IMR-90 (cell line): ENCODE measurements at regions not wholly inside any gene's neighbourhood (a gene's known extent, or its start where the extent isn't known, plus 50 kb on each side); places are given as distances from the start of the nearest gene placed in this dataset.

Experiments
- ATAC-seq: fragments of 200-7000 bp; cut with Tn5 transposase; 2 replicates; pipeline ENCODE4 v1.9.1; 2020; ENCODE audit warnings: low read depth, mild to moderate bottlenecking, moderate library complexity
- BruUV-seq: library from RNA; stranded (reverse); fragments of 400-500 nt; replicated peaks from 2 replicates; lab custom pipeline; 2021; lab: Mats Ljungman, UMichigan
- CTCF ChIA-PET: fragments of 300-600 bp; formaldehyde crosslinking; extraction: SDS; loops from one replicate; lab custom pipeline; 2021; ENCODE audit warnings: antibody characterized with exemption; lab: Yijun Ruan, JAX
- POLR2A ChIA-PET: fragments of 300-600 bp; sonication (Branson Sonifier 250); formaldehyde crosslinking; loops from one replicate; lab custom pipeline; 2022; ENCODE audit warnings: antibody characterized with exemption; ENCODE audit not compliant: unreplicated experiment; lab: Charles Lee
- DNase-seq: peaks from one replicate; pipeline ENCODE4 v3.0.0; 2013
- H2AFZ ChIP-seq: replicated peaks from 2 replicates; pipeline ENCODE3; 2013; ENCODE audit warnings: low read length, mild to moderate bottlenecking; ENCODE audit not compliant: poor library complexity
- H2AK5ac ChIP-seq: 2 replicates; pipeline ENCODE4 v1.6.1; 2013; ENCODE audit warnings: low read depth, low read length, inconsistent platforms
- H2AK9ac ChIP-seq: replicated peaks from 2 replicates; pipeline ENCODE3; 2013; ENCODE audit warnings: mild to moderate bottlenecking, low read depth, low read length, moderate library complexity; ENCODE audit not compliant: poor library complexity
- H2BK120ac ChIP-seq: 2 replicates; pipeline ENCODE4 v1.6.1; 2013; ENCODE audit warnings: low read depth, low read length, inconsistent platforms
- H2BK15ac ChIP-seq: 3 replicates; pipeline ENCODE4 v1.6.1; 2013; ENCODE audit warnings: low read depth, low read length, inconsistent platforms
- H2BK20ac ChIP-seq: 2 replicates; pipeline ENCODE4 v1.6.1; 2013; ENCODE audit warnings: low read depth, mild to moderate bottlenecking, inconsistent platforms, low read length, moderate library complexity
- H2BK5ac ChIP-seq: 2 replicates; pipeline ENCODE4 v1.6.1; 2013; ENCODE audit warnings: mild to moderate bottlenecking, low read depth, low read length, inconsistent platforms; ENCODE audit not compliant: poor library complexity, severe bottlenecking
- H3K14ac ChIP-seq: replicated peaks from 2 replicates; pipeline ENCODE4 v1.6.1; 2013; ENCODE audit warnings: low read depth, low read length, inconsistent platforms
- H3K18ac ChIP-seq: 2 replicates; pipeline ENCODE4 v1.6.1; 2013; ENCODE audit warnings: low read depth, low read length, control low read depth
- H3K23ac ChIP-seq: 2 replicates; pipeline ENCODE4 v1.6.1; 2013; ENCODE audit warnings: low read depth, low read length, inconsistent platforms
- H3K27ac ChIP-seq: 2 replicates; pipeline ENCODE4 v1.5.1; 2013; ENCODE audit warnings: mild to moderate bottlenecking, control low read depth, low read length; ENCODE audit not compliant: insufficient read depth
- H3K27me3 ChIP-seq: 2 replicates; pipeline ENCODE4 v1.6.1; 2013; ENCODE audit warnings: low read length; ENCODE audit not compliant: control insufficient read depth, insufficient read depth
- H3K36me3 ChIP-seq: 2 replicates; pipeline ENCODE4 v1.6.1; 2013; ENCODE audit warnings: low read length, mixed read lengths; ENCODE audit not compliant: control insufficient read depth, insufficient read depth
- H3K4ac ChIP-seq: 2 replicates; pipeline ENCODE4 v1.6.1; 2013; ENCODE audit warnings: low read depth, low read length, inconsistent platforms
- H3K4me1 ChIP-seq: 2 replicates; pipeline ENCODE4 v1.6.1; 2013; ENCODE audit warnings: low read length, mixed read lengths; ENCODE audit not compliant: control insufficient read depth, insufficient read depth
- H3K4me2 ChIP-seq: 2 replicates; pipeline ENCODE4 v1.6.1; 2013; ENCODE audit warnings: low read depth, mild to moderate bottlenecking, control low read depth, low read length, moderate library complexity
- H3K4me3 ChIP-seq: 2 replicates; pipeline ENCODE4 v1.5.1; 2013; ENCODE audit warnings: low read depth, mild to moderate bottlenecking, control low read depth, low read length, moderate library complexity; ENCODE audit not compliant: insufficient read depth
- H3K56ac ChIP-seq: 2 replicates; pipeline ENCODE4 v1.6.1; 2013; ENCODE audit warnings: low read length, inconsistent platforms; ENCODE audit not compliant: insufficient read depth; ENCODE audit errors: extremely low read depth
- H3K79me1 ChIP-seq, 2 experiments: 2 replicates each; pipeline ENCODE4 v1.6.1; 2013; ENCODE audit warnings: low read length in 2 of 2, inconsistent platforms in 1 of 2, low read depth in 1 of 2
- H3K9ac ChIP-seq: 2 replicates; pipeline ENCODE4 v1.6.1; 2013; ENCODE audit warnings: low read depth, low read length, control low read depth
- H3K9me1 ChIP-seq: 2 replicates; pipeline ENCODE4 v1.6.1; 2013; ENCODE audit warnings: low read length, inconsistent platforms; ENCODE audit not compliant: insufficient read depth
- H3K9me3 ChIP-seq: 2 replicates; pipeline ENCODE4 v1.6.1; 2013; ENCODE audit warnings: low read length; ENCODE audit not compliant: control insufficient read depth, insufficient read depth
- H4K20me1 ChIP-seq: 2 replicates; pipeline ENCODE4 v1.6.1; 2013; ENCODE audit warnings: low read length, inconsistent platforms; ENCODE audit not compliant: insufficient read depth
- H4K5ac ChIP-seq: 2 replicates; pipeline ENCODE4 v1.6.1; 2013; ENCODE audit warnings: mild to moderate bottlenecking, low read depth, low read length, control low read depth
- H4K8ac ChIP-seq, 2 experiments: 2 replicates each; pipeline ENCODE4 v1.6.1; 2013; ENCODE audit warnings: low read depth in 2 of 2, low read length in 2 of 2, control low read depth in 1 of 2, inconsistent platforms in 1 of 2
- H4K91ac ChIP-seq: 2 replicates; pipeline ENCODE4 v1.6.1; 2013; ENCODE audit warnings: low read depth, low read length, inconsistent platforms; ENCODE audit not compliant: insufficient read depth
- BHLHE40 ChIP-seq: fragments of 150-350 bp; IDR thresholded peaks from 2 replicates; pipeline ENCODE4 v1.6.1; 2016; ENCODE audit warnings: mild to moderate bottlenecking, low read depth, low read length
- MAFK ChIP-seq: IDR thresholded peaks from 2 replicates; pipeline ENCODE4 v1.6.1; 2012; ENCODE audit warnings: low read depth, low read length, improper control_type of control experiment
- MXI1 ChIP-seq: IDR thresholded peaks from 2 replicates; pipeline ENCODE4 v1.6.1; 2012; ENCODE audit warnings: low read depth, mild to moderate bottlenecking, low read length, moderate library complexity, borderline replicate concordance
- NFE2L2 ChIP-seq: fragments of 150-350 bp; IDR thresholded peaks from 2 replicates; pipeline ENCODE4 v1.6.1; 2016; ENCODE audit warnings: low read depth, mild to moderate bottlenecking, low read length
- RAD21 ChIP-seq: IDR thresholded peaks from 2 replicates; pipeline ENCODE4 v1.6.1; 2012; ENCODE audit warnings: low read length, improper control_type of control experiment
- RCOR1 ChIP-seq: IDR thresholded peaks from 2 replicates; pipeline ENCODE4 v1.6.1; 2012; ENCODE audit warnings: mild to moderate bottlenecking, low read length, improper control_type of control experiment; ENCODE audit not compliant: insufficient replicate concordance
- USF2 ChIP-seq: fragments of 150-350 bp; IDR thresholded peaks from 2 replicates; pipeline ENCODE4 v1.6.1; 2017; ENCODE audit warnings: mild to moderate bottlenecking, antibody characterized with exemption, low read length, low read depth
- WGBS, 2 experiments: methylation state at CpG; one replicate each; pipeline versions ENCODE4 v1.1.5 to v1.1.7; 2013; ENCODE audit warnings: missing lambda C conversion rate in 2 of 2; ENCODE audit not compliant: insufficient read length in 1 of 2; ENCODE audit errors: extremely low coverage in 2 of 2; 5-methylcytosine and 5-hydroxymethylcytosine counted together
- dilution Hi-C: fragments of 300-500 bp; cut with HindIII; formaldehyde crosslinking; loops from one replicate; pipeline ENCODE4 v1.14.3; 2018; ENCODE audit warnings: low sequenced_read_pairs; ENCODE audit not compliant: unreplicated experiment
- in situ Hi-C: fragments of 300-500 bp; cut with MboI; formaldehyde crosslinking; loops from 3 replicates; pipeline ENCODE4 v1.14.3; 2019; ENCODE audit warnings: low sequenced_read_pairs, inconsistent platforms, mixed read lengths
- intact Hi-C: fragments of 100-400 bp; cut with micrococcal nuclease; formaldehyde crosslinking; loops from 2 replicates; pipeline ENCODE4 v1.10.0; 2022
- TF ChIP-seq, protein P1 (sequence below): conservative IDR thresholded peaks from 2 replicates; pipeline ENCODE4 v1.5.1; 2012; ENCODE audit warnings: mild to moderate bottlenecking, low read depth, low read length, improper control_type of control experiment

DNA sequence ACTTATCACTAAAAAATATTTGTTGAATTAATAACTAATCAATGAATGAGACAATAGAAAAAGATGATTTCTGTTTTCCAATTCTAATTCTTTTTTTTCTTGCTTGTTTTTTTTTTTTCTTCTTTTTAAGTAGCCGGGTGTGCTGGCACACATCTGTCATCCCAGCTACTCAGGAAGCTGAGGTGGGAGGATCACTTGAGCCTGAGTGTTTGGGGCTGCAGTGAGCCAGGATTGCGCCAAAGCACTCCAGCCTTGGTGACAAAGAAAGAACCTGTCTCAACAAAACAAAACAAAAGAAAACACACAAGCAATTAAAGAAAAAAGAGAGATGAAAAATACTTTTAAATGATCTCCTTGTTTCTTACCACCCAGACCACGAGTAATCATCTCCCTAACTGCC, 1109.3 kb downstream of the REEP3 start:
- TF ChIP-seq, protein P1, sequence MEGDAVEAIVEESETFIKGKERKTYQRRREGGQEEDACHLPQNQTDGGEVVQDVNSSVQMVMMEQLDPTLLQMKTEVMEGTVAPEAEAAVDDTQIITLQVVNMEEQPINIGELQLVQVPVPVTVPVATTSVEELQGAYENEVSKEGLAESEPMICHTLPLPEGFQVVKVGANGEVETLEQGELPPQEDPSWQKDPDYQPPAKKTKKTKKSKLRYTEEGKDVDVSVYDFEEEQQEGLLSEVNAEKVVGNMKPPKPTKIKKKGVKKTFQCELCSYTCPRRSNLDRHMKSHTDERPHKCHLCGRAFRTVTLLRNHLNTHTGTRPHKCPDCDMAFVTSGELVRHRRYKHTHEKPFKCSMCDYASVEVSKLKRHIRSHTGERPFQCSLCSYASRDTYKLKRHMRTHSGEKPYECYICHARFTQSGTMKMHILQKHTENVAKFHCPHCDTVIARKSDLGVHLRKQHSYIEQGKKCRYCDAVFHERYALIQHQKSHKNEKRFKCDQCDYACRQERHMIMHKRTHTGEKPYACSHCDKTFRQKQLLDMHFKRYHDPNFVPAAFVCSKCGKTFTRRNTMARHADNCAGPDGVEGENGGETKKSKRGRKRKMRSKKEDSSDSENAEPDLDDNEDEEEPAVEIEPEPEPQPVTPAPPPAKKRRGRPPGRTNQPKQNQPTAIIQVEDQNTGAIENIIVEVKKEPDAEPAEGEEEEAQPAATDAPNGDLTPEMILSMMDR, result no peak
- TF ChIP-seq RAD21 (no peak), NFE2L2 (no peak), MAFK (no peak), BHLHE40 (no peak), MXI1 (no peak), USF2 (no peak), RCOR1 (no peak)
- ATAC-seq, result no peak
- no peak overlapping the region for H3K56ac ChIP-seq

More for the DNA sequence above, 1109.3 kb downstream of the REEP3 start:
- Histone ChIP-seq H3K27ac (no peak overlapping the region), H2AFZ (no peak overlapping the region), H3K36me3 (no peaks in the 10 kb centered on the region), H4K5ac (no peak overlapping the region), H2BK15ac (no peak overlapping the region), H3K4me1 (no peaks in the 10 kb centered on the region), H4K91ac (no peak overlapping the region), H3K27me3 (no peaks in the 10 kb centered on the region), H2BK5ac (no peak overlapping the region), H3K18ac (no peak overlapping the region), H2AK9ac (no peak overlapping the region), H4K8ac (no peak overlapping the region), H4K20me1 (no peaks in the 10 kb centered on the region), H3K4ac (no peak overlapping the region), H3K9ac (no peak overlapping the region), H2BK120ac (no peak overlapping the region), H3K9me1 (no peaks in the 10 kb centered on the region), H3K79me1 (no peaks in the 10 kb centered on the region), H3K4me2 (no peak overlapping the region), H3K23ac (no peak overlapping the region), H3K14ac (no peak overlapping the region), H3K4me3 (no peak overlapping the region), H2AK5ac (no peak overlapping the region), H2BK20ac (no peak overlapping the region), H3K9me3 (peaks cover 7% of the 10 kb centered on the region; the same call in 1 of the 2 replicates)
- intact Hi-C loops (no loop called here), dilution Hi-C loops (no loop called here), in situ Hi-C loops (no loop called here)
- CTCF ChIA-PET, result no interaction called here
- POLR2A ChIA-PET, result no interaction called here
- no TSS peak for BruUV-seq
- DNase-seq, result no peak
- WGBS, 2 experiments, result no CpG with 5 or more reads among the region's 3 CpGs
